ENCODE measurements at regions not wholly inside any gene's neighbourhood (a gene's known extent, or its start where the extent isn't known, plus 50 kb on each side); places are given as distances from the start of the nearest gene placed in this dataset.
"Not testable (repeated sequence)": the region's sequence is repeated elsewhere in the genome, so short reads cannot be mapped to it uniquely, and the experiment has no call there.

- TF ChIP-seq ARNT (IDR thresholded peaks at IDR 0.05) (no peak), ZNF384 (IDR thresholded peaks at IDR 0.05) (no peak), BHLHE40 (IDR thresholded peaks at IDR 0.05; ENCODE audit: borderline replicate concordance) (no peak), LEF1 (IDR thresholded peaks at IDR 0.05; ENCODE audit: borderline replicate concordance) (no peak), CTBP1 (IDR thresholded peaks at IDR 0.05; ENCODE audit: borderline replicate concordance) (no peak), FOXK2 (IDR thresholded peaks at IDR 0.05) (no peak), ELF4 (IDR thresholded peaks at IDR 0.05) (no peak), NFRKB (IDR thresholded peaks at IDR 0.05) (no peak), HDGF (IDR thresholded peaks at IDR 0.05; ENCODE audit: borderline replicate concordance) (no peak), FOXM1 (IDR thresholded peaks at IDR 0.05; ENCODE audit: borderline replicate concordance) (no peak), FOXA1 (IDR thresholded peaks at IDR 0.05) (no peak)
- DNase-seq (ENCODE audit: extremely low spot score) = no peak
- ChIA-PET POLR2A (interaction anchor here (1.5 kb wide), 3 partner anchors 42 to 92 kb away, joined by 3 read pairs; partner anchors contain the start of gene C15orf39), CTCF (no interaction called here)
Measured at GRCh38 chr15:75109736-75110130, 86.3 kb downstream of the PPCDC start.

- ChIA-PET POLR2A (interaction anchor here (0.7 kb wide), 1 partner anchor 527 kb away, joined by 3 read pairs; no protein-coding TSS in a partner anchor), CTCF (no interaction called here)
- TF ChIP-seq SUZ12 (IDR thresholded peaks at IDR 0.05) (no peak), SP1 (IDR thresholded peaks at IDR 0.05) (no peak), LEF1 (IDR thresholded peaks at IDR 0.05; ENCODE audit: borderline replicate concordance) (no peak), PKNOX1 (IDR thresholded peaks at IDR 0.05) (no peak)
- DNase-seq (ENCODE audit: extremely low spot score) = no peak
Measured at GRCh38 chr15:75112278-75112847, 89.0 kb downstream of the PPCDC start.

GRCh38 chr15:75112848-75113492 lies 88.7 kb upstream of the C15orf39 start:
- ChIA-PET POLR2A (interaction anchor here (0.7 kb wide), 1 partner anchor 526 kb away, joined by 3 read pairs; no protein-coding TSS in a partner anchor), CTCF (no interaction called here)
- TF ChIP-seq FOXK2 (IDR thresholded peaks at IDR 0.05) (no peak), L3MBTL2 (conservative IDR thresholded peaks at IDR 0.05) (no peak), ELF4 (IDR thresholded peaks at IDR 0.05) (no peak)
- DNase-seq (ENCODE audit: extremely low spot score) = no peak

GRCh38 chr15:75114327-75114726 lies 87.4 kb upstream of the C15orf39 start:
- DNase-seq (ENCODE audit: extremely low spot score) = no peak
- CTCF ChIA-PET = no interaction called here

GRCh38 chr15:75114796-75115195 lies 86.9 kb upstream of the C15orf39 start:
- DNase-seq (ENCODE audit: extremely low spot score) = no peak
- CTCF ChIA-PET = no interaction called here

More at GRCh38 chr15:75114327-75114726, 87.4 kb upstream of the C15orf39 start:
- TF ChIP-seq HDGF (IDR thresholded peaks at IDR 0.05; ENCODE audit: borderline replicate concordance) = no peak
- no peak for TF ChIP-seq SUZ12 (IDR thresholded peaks at IDR 0.05)
- TF ChIP-seq CTBP1 (IDR thresholded peaks at IDR 0.05; ENCODE audit: borderline replicate concordance) = no peak
- TF ChIP-seq BHLHE40 (IDR thresholded peaks at IDR 0.05; ENCODE audit: borderline replicate concordance) = no peak
- no peak for TF ChIP-seq TARDBP (IDR thresholded peaks at IDR 0.05)
- TF ChIP-seq ZNF384 (IDR thresholded peaks at IDR 0.05) = no peak
- TF ChIP-seq L3MBTL2 (conservative IDR thresholded peaks at IDR 0.05) = no peak
- no peak for TF ChIP-seq FOXM1 (IDR thresholded peaks at IDR 0.05; ENCODE audit: borderline replicate concordance)
- TF ChIP-seq SP1 (IDR thresholded peaks at IDR 0.05) = no peak
- TF ChIP-seq ELF4 (IDR thresholded peaks at IDR 0.05) = no peak
- TF ChIP-seq NFRKB (IDR thresholded peaks at IDR 0.05) = no peak
- no peak for TF ChIP-seq FOXA1 (IDR thresholded peaks at IDR 0.05)
- no peak for TF ChIP-seq LEF1 (IDR thresholded peaks at IDR 0.05; ENCODE audit: borderline replicate concordance)
- no peak for TF ChIP-seq PKNOX1 (IDR thresholded peaks at IDR 0.05)
- no peak for TF ChIP-seq ARNT (IDR thresholded peaks at IDR 0.05)
- no peak for TF ChIP-seq FOXK2 (IDR thresholded peaks at IDR 0.05)
- POLR2A ChIA-PET = no interaction called here

GRCh38 chr15:75115411-75115913 lies 86.2 kb upstream of the C15orf39 start:
- CTCF ChIA-PET, POLR2A ChIA-PET: not testable (repeated sequence)

More at GRCh38 chr15:75114796-75115195, 86.9 kb upstream of the C15orf39 start:
- TF ChIP-seq L3MBTL2 (conservative IDR thresholded peaks at IDR 0.05) = no peak
- no peak for TF ChIP-seq NFRKB (IDR thresholded peaks at IDR 0.05)
- TF ChIP-seq FOXA1 (IDR thresholded peaks at IDR 0.05) = no peak
- no peak for TF ChIP-seq LEF1 (IDR thresholded peaks at IDR 0.05; ENCODE audit: borderline replicate concordance)
- no peak for TF ChIP-seq TARDBP (IDR thresholded peaks at IDR 0.05)
- TF ChIP-seq ZNF384 (IDR thresholded peaks at IDR 0.05) = no peak
- no peak for TF ChIP-seq FOXK2 (IDR thresholded peaks at IDR 0.05)
- TF ChIP-seq BHLHE40 (IDR thresholded peaks at IDR 0.05; ENCODE audit: borderline replicate concordance) = no peak
- no peak for TF ChIP-seq SP1 (IDR thresholded peaks at IDR 0.05)
- TF ChIP-seq SUZ12 (IDR thresholded peaks at IDR 0.05) = no peak
- no peak for TF ChIP-seq PKNOX1 (IDR thresholded peaks at IDR 0.05)
- no peak for TF ChIP-seq HDGF (IDR thresholded peaks at IDR 0.05; ENCODE audit: borderline replicate concordance)
- TF ChIP-seq ELF4 (IDR thresholded peaks at IDR 0.05) = no peak
- no peak for TF ChIP-seq CTBP1 (IDR thresholded peaks at IDR 0.05; ENCODE audit: borderline replicate concordance)
- no peak for TF ChIP-seq FOXM1 (IDR thresholded peaks at IDR 0.05; ENCODE audit: borderline replicate concordance)
- TF ChIP-seq ARNT (IDR thresholded peaks at IDR 0.05) = no peak
- POLR2A ChIA-PET = no interaction called here

GRCh38 chr15:75116143-75116542 lies 85.5 kb upstream of the C15orf39 start:
- CTCF ChIA-PET; DNase-seq (ENCODE audit: extremely low spot score): not testable (repeated sequence)
- POLR2A ChIA-PET = interaction anchor here (1.0 kb wide), 1 partner anchor 93 kb away, joined by 3 read pairs; the partner anchor contains the start of gene PPCDC

More at GRCh38 chr15:75115411-75115913, 86.2 kb upstream of the C15orf39 start:
- DNase-seq (ENCODE audit: extremely low spot score) = not testable (repeated sequence)

Measured in HEK293T (cell line).